Activated CD4-positive, alpha-beta T cell treated with anti-CD3 and anti-CD28 coated beads, Interleukin-2, amount 50 U/mL, for 16 hours (primary cell): ENCODE measurements at regions not wholly inside any gene's neighbourhood (a gene's known extent, or its start where the extent isn't known, plus 50 kb on each side); places are given as distances from the start of the nearest gene placed in this dataset.

Experiments used
- DNase-seq: peaks from one replicate; pipeline ENCODE4 v3.0.0-alpha.2; 2020

- DNase-seq = no peak
Observed at GRCh38 chr14:53601409-53601808, 355.2 kb downstream of the BMP4 start.

GRCh38 chr14:53599221-53599945, 357.2 kb downstream of the BMP4 start:
- no peak for DNase-seq

GRCh38 chr14:53596853-53597525, 359.6 kb downstream of the BMP4 start:
- DNase-seq = no peak

- DNase-seq = no peak
Observed at GRCh38 chr14:53591816-53592215, 364.8 kb downstream of the BMP4 start.

- no peak for DNase-seq
Observed at GRCh38 chr14:53581504-53581903, 375.1 kb downstream of the BMP4 start.

GRCh38 chr14:53571641-53572328, 384.8 kb downstream of the BMP4 start:
- DNase-seq = no peak

GRCh38 chr14:53570411-53571387, 385.9 kb downstream of the BMP4 start:
- no peak for DNase-seq

GRCh38 chr14:53569446-53569845, 387.2 kb downstream of the BMP4 start:
- no peak for DNase-seq

GRCh38 chr14:53567236-53567780, 389.3 kb downstream of the BMP4 start:
- no peak for DNase-seq

- no peak for DNase-seq
Observed at GRCh38 chr14:53564870-53565269, 391.8 kb downstream of the BMP4 start.

GRCh38 chr14:53563628-53564027, 393.0 kb downstream of the BMP4 start:
- no peak for DNase-seq

- DNase-seq = no peak
Observed at GRCh38 chr14:53553221-53553620, 400.1 kb upstream of the DDHD1 start.

GRCh38 chr14:53551862-53552261, 398.7 kb upstream of the DDHD1 start:
- DNase-seq = no peak

- DNase-seq = no peak
Observed at GRCh38 chr14:53550776-53551175, 397.7 kb upstream of the DDHD1 start.

- no peak for DNase-seq
Observed at GRCh38 chr14:53549956-53550355, 396.8 kb upstream of the DDHD1 start.

GRCh38 chr14:53547593-53547992, 394.5 kb upstream of the DDHD1 start:
- no peak for DNase-seq

GRCh38 chr14:53545217-53545616, 392.1 kb upstream of the DDHD1 start:
- no peak for DNase-seq

GRCh38 chr14:53542732-53543131, 389.6 kb upstream of the DDHD1 start:
- DNase-seq = no peak

GRCh38 chr14:53541411-53541810, 388.3 kb upstream of the DDHD1 start:
- no peak for DNase-seq

- DNase-seq = peak; percentile 54
Observed at GRCh38 chr14:53539489-53540126, 386.5 kb upstream of the DDHD1 start.

GRCh38 chr14:53538316-53538881, 385.3 kb upstream of the DDHD1 start:
- no peak for DNase-seq
